Progenitor cell of endocrine pancreas (in vitro differentiated cells): ENCODE measurements at regions not wholly inside any gene's neighbourhood (a gene's known extent, or its start where the extent isn't known, plus 50 kb on each side); places are given as distances from the start of the nearest gene placed in this dataset.

ENCODE experiments used
- DNase-seq: peaks from one replicate; pipeline ENCODE4 v3.0.0; 2021; ENCODE audit warnings: low spot score; ENCODE audit not compliant: unreplicated experiment
- H3K27ac Mint-ChIP-seq: 2 replicates; pipeline ENCODE4 v1.8.0; 2021; ENCODE audit warnings: mild to moderate bottlenecking, moderate library complexity, mixed read lengths
- H3K27me3 Mint-ChIP-seq: 2 replicates; pipeline ENCODE4 v1.8.0; 2021; ENCODE audit warnings: mixed read lengths
- H3K36me3 Mint-ChIP-seq: 2 replicates; pipeline ENCODE4 v1.8.0; 2022; ENCODE audit warnings: mixed read lengths; ENCODE audit not compliant: insufficient read depth
- H3K4me1 Mint-ChIP-seq: 2 replicates; pipeline ENCODE4 v1.8.0; 2021; ENCODE audit warnings: low read depth, mixed read lengths
- H3K4me3 Mint-ChIP-seq: 2 replicates; pipeline ENCODE4 v1.8.0; 2021; ENCODE audit warnings: low read depth, mild to moderate bottlenecking, moderate library complexity, mixed read lengths
- H3K9me3 Mint-ChIP-seq: 2 replicates; pipeline ENCODE4 v1.8.0; 2021; ENCODE audit warnings: low read depth, mixed read lengths
- TF ChIP-seq, protein P1 (sequence below): fragments of 200-600 bp; sonication (generic); IDR thresholded peaks from one replicate; pipeline ENCODE4 v1.5.0; 2021; ENCODE audit warnings: antibody characterized with exemption, mild to moderate bottlenecking; ENCODE audit not compliant: unreplicated experiment

DNA sequence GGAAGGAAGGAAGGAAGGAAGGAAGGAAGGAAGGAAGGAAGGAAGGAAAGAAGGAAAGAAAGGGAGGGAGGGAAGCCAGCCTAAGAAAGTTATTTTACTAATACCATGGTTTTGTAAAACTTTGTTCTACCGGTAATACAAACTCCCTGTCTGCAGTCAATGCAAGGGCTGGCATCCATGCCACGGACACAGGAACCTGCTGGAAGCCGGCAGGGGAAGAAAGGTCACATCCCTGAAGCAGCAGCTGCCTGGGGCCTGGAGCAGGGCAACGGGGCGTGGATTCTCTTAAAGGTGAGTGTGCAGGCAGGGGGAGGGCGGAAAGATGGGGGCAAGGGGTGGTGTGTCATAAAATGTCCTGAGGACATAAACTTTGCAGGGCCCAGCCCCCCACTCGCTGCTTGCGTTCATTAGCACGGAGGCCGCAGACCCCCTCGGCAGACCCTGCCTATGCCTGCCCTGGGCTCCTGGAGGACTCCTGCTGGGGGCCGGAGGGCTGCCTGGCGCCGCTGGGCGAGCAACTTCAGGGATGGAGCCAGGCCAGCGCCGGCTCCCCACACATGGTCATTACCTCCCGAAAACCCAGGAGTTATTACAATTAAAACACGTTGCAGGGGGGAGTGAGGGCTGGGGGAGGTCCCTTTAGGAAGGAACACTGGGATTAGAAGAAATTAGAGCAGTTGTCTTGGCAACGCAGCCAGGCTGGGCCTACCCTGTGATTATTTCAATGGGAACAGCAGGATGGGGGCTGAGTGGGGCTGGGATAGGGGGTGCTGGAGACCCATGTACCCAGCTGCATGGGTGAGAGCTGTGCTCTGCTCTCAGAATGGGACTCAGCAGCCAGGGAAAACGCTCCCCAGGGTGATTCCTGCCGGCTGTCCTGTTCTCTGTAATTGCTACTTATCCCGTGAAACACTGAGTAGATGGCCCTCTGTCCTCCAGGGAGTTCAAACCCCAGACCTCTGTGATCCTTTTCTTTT lies 257.9 kb downstream of the SOX9 start:
- Mint-ChIP-seq H3K9me3 (no peaks in the 10 kb centered on the region), H3K27ac (no peak overlapping the region), H3K4me1 (peaks cover 16% of the 10 kb centered on the region), H3K4me3 (no peak overlapping the region), H3K36me3 (no peaks in the 10 kb centered on the region), H3K27me3 (peaks cover 14% of the 10 kb centered on the region)
- DNase-seq: no peak
- TF ChIP-seq, protein P1, sequence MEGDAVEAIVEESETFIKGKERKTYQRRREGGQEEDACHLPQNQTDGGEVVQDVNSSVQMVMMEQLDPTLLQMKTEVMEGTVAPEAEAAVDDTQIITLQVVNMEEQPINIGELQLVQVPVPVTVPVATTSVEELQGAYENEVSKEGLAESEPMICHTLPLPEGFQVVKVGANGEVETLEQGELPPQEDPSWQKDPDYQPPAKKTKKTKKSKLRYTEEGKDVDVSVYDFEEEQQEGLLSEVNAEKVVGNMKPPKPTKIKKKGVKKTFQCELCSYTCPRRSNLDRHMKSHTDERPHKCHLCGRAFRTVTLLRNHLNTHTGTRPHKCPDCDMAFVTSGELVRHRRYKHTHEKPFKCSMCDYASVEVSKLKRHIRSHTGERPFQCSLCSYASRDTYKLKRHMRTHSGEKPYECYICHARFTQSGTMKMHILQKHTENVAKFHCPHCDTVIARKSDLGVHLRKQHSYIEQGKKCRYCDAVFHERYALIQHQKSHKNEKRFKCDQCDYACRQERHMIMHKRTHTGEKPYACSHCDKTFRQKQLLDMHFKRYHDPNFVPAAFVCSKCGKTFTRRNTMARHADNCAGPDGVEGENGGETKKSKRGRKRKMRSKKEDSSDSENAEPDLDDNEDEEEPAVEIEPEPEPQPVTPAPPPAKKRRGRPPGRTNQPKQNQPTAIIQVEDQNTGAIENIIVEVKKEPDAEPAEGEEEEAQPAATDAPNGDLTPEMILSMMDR: no peak

DNA sequence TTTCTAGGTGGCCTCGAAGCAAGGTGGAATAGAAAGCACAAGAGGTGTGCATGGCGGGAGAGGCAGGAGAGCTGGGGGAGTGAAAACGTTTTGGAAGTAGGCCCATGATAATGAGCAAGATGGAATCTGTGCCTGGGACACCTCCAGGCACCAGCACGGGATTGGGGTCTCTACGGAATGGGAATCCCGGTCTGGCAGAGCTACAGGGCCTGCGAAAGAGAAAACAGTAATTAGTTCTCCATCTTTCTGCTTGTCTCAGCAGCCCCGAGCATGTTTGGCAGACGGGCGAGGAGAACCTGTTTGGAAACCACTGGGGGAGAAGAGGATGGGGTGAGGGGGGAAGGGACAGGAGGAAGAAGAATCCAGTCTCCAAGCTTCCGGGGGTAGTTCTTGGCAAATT lies 258.7 kb downstream of the SOX9 start:
- H3K9me3 Mint-ChIP-seq: no peaks in the 10 kb centered on the region
- no peak for DNase-seq
- no peak overlapping the region for H3K4me3 Mint-ChIP-seq
- H3K36me3 Mint-ChIP-seq: no peaks in the 10 kb centered on the region
- TF ChIP-seq, protein P1: no peak
- peaks cover 18% of the 10 kb centered on the region for H3K4me1 Mint-ChIP-seq
- H3K27me3 Mint-ChIP-seq: peaks cover 11% of the 10 kb centered on the region
- no peak overlapping the region for H3K27ac Mint-ChIP-seq

DNA sequence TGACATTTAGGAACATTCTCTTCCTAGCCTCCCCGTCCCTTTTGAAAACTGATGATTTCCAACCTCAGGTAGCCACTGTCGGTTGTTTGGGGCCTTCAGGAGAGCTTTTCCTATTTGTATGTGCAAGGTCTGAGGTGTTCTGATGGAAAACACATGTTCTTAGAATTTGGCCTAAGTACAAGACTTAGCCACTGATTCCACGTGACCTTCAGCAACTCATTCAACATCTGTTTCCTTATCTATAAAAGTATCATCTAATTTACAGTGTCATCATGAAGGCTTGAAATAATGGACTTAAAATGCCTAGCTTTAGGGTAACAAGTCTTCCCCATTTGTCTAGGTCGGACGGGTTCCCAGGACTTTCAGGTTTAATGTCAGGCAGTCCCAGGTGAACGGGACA lies 259.3 kb downstream of the SOX9 start:
- TF ChIP-seq, protein P1: no peak
- Mint-ChIP-seq H3K4me1 (peaks cover 18% of the 10 kb centered on the region), H3K27ac (no peak overlapping the region)

DNA sequence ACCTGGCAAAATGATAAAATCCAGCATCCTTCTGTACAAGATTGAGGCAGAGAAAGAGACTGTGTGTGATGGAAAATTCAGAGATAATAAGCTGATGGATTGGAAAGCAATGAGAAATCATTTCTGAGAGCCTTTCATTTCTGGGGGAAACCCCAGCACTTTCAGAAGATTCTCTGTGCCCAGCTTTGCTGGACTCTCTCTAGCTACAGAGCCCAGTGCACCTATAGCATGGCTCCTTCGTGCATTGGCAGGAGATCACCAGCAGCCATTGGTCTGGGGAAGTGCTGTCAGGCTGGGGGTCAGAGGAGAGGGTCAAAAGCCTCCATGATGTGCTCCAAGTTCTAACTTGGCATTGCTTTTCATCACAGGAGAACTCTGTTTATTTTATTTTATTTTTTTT lies 259.9 kb downstream of the SOX9 start:
- H3K4me1 Mint-ChIP-seq: peaks cover 23% of the 10 kb centered on the region
- no peak overlapping the region for H3K27ac Mint-ChIP-seq
- H3K27me3 Mint-ChIP-seq: peaks cover 9% of the 10 kb centered on the region

More for the DNA sequence above, 259.3 kb downstream of the SOX9 start:
- H3K9me3 Mint-ChIP-seq: no peaks in the 10 kb centered on the region
- no peak overlapping the region for H3K4me3 Mint-ChIP-seq
- no peak for DNase-seq
- no peaks in the 10 kb centered on the region for H3K36me3 Mint-ChIP-seq
- H3K27me3 Mint-ChIP-seq: peaks cover 11% of the 10 kb centered on the region

DNA sequence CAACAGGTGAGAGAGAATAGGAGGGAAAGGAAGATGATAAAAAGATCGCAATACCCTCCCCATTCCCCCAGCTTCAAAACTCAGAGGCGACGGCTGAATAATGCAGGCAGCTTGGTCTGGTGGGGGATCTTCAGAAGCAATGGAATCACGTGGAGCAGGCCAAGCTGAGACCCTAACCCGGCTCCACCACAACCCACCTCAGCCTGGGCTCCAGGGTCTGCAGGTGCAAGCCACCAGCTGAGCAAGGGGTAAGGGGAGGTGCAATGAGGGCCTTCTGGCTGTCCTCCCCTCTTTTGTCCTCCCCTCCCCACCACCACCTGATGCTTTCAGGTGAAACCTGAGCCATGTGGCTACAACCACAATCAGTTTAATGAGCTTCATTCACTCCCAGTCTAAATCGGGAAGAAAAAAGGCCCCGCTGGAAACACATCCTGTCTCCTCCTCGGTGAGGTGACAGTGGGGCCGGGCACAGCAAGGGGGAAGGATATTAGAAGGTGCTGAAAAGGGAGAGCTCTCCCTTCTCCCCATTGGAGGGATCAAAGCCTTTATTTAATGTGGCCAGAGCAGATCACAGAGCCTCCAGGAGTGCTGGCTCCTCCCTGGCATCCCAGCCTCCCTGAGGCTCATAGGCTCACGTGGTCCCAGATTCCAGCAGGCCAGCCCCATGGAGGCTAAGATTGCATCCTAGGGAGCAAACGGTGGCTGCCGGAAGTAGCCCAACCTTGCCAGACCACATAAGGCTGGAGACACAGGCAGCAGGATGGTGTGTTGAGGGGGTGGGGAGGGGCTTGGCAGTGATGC lies 261.0 kb downstream of the SOX9 start:
- Mint-ChIP-seq H3K27ac (no peak overlapping the region), H3K27me3 (peaks cover 2% of the 10 kb centered on the region), H3K4me3 (no peak overlapping the region), H3K4me1 (peaks cover 31% of the 10 kb centered on the region), H3K36me3 (no peaks in the 10 kb centered on the region), H3K9me3 (no peaks in the 10 kb centered on the region)
- DNase-seq: no peak
- TF ChIP-seq, protein P1: no peak

More for the DNA sequence above, 259.9 kb downstream of the SOX9 start:
- Mint-ChIP-seq H3K9me3 (no peaks in the 10 kb centered on the region), H3K36me3 (no peaks in the 10 kb centered on the region), H3K4me3 (no peak overlapping the region)
- no peak for DNase-seq
- TF ChIP-seq, protein P1: no peak
